ENCODE measurements at regions not wholly inside any gene's neighbourhood (a gene's known extent, or its start where the extent isn't known, plus 50 kb on each side); places are given as distances from the start of the nearest gene placed in this dataset.
"Not testable (repeated sequence)": the region's sequence is repeated elsewhere in the genome, so short reads cannot be mapped to it uniquely, and the experiment has no call there.

DNA sequence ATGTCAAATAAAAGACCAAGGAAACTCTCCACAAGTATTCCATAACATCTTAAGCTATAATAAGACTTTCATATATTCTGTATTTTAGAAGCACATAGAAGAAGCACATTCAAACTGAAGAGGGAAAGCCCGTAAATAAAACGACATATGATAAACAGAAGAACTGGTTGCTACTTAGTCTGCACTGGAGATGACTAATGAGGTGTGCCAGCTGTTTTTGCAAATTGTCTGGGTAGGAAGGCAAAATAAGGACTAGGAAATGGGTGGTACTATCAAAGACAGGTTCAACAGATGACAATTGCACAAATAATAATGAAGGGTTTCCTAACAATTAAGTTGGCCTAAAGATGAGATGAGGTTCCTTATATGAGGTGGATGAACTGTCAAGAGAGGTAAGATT is 593.2 kb upstream of the CCDC179 start:
- DNase-seq (ENCODE audit: extremely low read depth, low read depth): no peak
- TF ChIP-seq, protein P1, sequence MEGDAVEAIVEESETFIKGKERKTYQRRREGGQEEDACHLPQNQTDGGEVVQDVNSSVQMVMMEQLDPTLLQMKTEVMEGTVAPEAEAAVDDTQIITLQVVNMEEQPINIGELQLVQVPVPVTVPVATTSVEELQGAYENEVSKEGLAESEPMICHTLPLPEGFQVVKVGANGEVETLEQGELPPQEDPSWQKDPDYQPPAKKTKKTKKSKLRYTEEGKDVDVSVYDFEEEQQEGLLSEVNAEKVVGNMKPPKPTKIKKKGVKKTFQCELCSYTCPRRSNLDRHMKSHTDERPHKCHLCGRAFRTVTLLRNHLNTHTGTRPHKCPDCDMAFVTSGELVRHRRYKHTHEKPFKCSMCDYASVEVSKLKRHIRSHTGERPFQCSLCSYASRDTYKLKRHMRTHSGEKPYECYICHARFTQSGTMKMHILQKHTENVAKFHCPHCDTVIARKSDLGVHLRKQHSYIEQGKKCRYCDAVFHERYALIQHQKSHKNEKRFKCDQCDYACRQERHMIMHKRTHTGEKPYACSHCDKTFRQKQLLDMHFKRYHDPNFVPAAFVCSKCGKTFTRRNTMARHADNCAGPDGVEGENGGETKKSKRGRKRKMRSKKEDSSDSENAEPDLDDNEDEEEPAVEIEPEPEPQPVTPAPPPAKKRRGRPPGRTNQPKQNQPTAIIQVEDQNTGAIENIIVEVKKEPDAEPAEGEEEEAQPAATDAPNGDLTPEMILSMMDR (IDR thresholded peaks at IDR 0.05; ENCODE audit: low read depth, low read length): no peak

DNA sequence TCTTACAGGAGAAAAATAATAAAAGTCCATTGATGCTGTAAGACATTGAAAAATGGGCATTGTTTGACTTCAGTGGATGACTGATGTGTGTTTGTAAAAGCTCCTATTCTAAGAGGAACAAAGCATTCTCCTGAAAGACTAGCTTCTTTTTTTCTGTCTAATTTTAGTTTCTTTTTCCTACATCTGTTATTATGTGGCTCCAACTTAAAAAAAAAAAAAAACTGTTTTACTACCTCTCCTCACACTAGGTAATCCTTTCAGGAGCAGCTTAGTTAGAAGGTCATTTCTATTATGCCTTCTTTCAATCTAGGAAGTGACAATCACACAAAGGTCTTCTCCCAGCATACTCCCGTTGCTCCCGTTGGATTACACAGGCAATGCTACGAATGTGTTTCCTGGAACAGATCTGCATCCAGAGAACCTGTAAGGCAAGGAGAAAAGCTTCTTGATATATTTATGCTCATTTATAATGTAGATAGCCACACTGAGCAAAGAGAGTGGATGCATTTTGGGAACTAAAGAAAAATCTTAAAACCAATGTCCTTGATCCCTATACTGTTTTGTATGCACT is 595.1 kb upstream of the CCDC179 start:
- TF ChIP-seq, protein P1 (IDR thresholded peaks at IDR 0.05; ENCODE audit: low read depth, low read length): no peak
- no peak for DNase-seq (ENCODE audit: extremely low read depth, low read depth)

DNA sequence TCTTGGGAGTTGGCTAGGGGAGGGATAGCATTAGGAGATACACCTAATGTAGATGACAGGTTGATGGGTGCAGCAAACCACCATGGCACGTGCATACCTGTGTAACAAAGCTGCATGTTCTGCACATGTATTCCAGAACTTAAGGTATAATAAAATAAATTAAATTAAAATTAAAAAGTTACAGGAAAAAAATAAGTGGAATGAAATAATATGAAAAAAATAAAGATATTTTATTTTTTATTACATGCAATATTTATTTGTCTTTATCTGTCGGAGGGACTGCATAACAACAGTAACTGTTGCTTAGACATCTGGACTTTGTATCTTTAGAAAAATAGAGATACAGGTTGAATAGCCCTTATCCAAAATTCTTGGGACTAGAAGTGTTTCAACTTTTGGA is 597.4 kb upstream of the CCDC179 start:
- TF ChIP-seq, protein P1 (IDR thresholded peaks at IDR 0.05; ENCODE audit: low read depth, low read length): no peak
- no peak for DNase-seq (ENCODE audit: extremely low read depth, low read depth)

DNA sequence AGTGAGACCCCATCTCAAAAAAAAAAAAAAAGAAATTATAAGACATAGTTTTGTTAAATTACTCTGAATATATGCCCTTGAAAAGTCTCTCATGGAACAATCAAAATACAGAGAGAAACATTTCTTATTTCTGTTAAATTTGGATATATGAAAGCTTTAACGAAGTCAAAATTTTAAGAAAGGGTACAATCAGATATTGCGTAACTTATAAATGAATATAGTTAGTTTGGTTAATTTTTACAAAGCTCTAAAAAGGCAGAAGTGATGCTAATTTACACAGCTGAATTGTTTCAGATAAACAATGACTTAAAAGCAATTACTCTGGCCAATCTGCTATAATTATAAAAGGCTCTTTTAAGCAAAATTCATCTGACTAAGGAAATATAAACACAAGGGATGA is 611.6 kb upstream of the CCDC179 start:
- TF ChIP-seq, protein P1 (IDR thresholded peaks at IDR 0.05; ENCODE audit: low read depth, low read length): no peak
- DNase-seq (ENCODE audit: extremely low read depth, low read depth): no peak

DNA sequence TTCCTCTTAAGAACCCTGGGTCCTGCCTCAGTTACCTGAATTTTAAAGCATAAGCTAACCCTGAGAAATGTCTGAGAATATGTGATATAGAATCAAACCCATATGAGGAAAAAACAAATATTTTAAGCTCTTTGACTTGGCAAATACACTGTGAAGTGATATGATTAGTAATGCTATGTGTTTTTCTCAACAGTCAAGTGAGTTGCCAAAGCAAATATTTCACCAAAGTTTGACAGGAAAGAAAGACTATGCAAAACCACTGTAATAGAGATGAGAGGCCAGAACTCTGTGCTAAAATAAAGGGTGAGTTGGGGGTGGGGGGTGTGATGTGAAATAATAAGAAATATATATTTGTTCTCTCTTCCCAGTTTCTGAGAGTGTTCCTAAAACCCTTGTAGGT is 613.5 kb upstream of the CCDC179 start:
- TF ChIP-seq, protein P1 (IDR thresholded peaks at IDR 0.05; ENCODE audit: low read depth, low read length): no peak
- no peak for DNase-seq (ENCODE audit: extremely low read depth, low read depth)

DNA sequence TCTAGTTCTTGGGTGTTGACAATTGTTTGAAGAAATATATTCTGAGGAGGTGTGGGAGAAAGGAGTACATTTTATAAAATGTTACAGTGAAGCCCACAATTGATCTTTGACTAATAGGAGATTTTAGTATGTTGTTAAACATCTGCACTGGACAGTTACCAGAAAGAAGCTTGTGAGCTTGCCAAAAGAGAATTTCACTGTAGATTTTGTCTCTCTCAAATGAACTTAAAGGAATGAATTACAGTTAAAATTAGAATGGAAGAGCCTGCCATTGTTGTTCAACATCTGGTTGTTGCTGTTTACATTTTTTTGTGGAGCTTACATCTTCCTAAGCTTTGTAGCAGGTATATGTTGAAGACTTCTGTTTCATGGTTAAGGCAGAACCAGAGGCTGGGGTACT is 620.5 kb upstream of the CCDC179 start:
- DNase-seq (ENCODE audit: extremely low read depth, low read depth): no peak
- TF ChIP-seq, protein P1 (IDR thresholded peaks at IDR 0.05; ENCODE audit: low read depth, low read length): no peak

DNA sequence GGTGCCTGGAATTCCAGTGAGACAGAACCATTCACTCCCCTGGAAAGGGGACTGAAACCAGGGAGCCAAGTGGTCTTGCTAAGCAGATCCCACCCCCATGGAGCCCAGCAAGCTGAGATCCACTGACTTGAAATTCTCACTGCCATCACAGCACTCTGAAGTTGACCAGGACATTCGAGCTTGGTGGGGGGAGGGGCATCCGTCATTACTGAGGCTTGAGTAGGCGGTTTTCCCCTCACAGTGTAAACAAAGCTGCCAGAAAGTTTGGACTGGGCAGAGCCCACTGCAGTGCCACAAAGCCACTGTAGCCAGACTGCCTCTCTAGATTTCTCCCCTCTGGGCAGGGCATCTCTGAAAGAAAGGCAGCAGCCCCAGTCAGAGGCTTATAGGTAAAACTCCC is 623.9 kb upstream of the CCDC179 start:
- not testable (repeated sequence) for DNase-seq (ENCODE audit: extremely low read depth, low read depth)

DNA sequence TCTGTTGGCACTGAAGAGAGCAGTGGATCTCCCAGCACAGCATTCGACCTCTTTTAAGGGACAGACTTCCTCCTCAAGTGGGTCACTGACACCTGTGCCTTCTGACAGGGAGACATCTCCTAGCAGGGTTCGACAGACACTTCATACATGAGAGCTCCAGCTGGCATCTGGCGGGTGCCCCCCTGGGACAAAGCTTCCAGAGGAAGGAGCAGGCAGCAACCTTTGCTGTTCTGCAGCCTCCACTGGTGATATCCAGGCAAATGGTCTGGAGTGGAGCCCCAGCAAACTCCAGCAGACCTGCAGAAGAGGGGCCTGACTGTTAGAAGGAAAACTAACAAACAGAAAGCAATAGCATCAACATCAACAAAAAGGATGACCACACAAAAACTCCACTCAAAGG is 624.3 kb upstream of the CCDC179 start:
- not testable (repeated sequence) for DNase-seq (ENCODE audit: extremely low read depth, low read depth)

All from AG09319 (cell line).